ENCODE measurements at regions not wholly inside any gene's neighbourhood (a gene's known extent, or its start where the extent isn't known, plus 50 kb on each side); places are given as distances from the start of the nearest gene placed in this dataset.

- Histone ChIP-seq H3K4ac (ENCODE audit: low read depth, low read length) (peak overlapping the region; percentile 99), H2BK20ac (ENCODE audit: low read depth, low read length) (peak overlapping the region; percentile 100), H3K27me3 (ENCODE audit: control insufficient read depth, insufficient read depth, low read length) (no peaks in the 10 kb centered on the region), H2AK5ac (ENCODE audit: low read depth, low read length) (peak overlapping the region; percentile 100), H3K14ac (replicated peaks; ENCODE audit: low read depth, low read length) (peak overlapping the region; percentile 97), H4K91ac (ENCODE audit: insufficient read depth, low read depth, low read length) (peak overlapping the region; percentile 98), H3K36me3 (ENCODE audit: control insufficient read depth, insufficient read depth, low read length) (no peaks in the 10 kb centered on the region), H3K9me3 (ENCODE audit: control insufficient read depth, insufficient read depth, low read length) (peaks cover 2% of the 10 kb centered on the region), H4K8ac (ENCODE audit: low read depth in 2 of 2, low read length in 2 of 2) (peak overlapping the region; percentile 95 to 97), H3K27ac (ENCODE audit: insufficient read depth, low read length) (peak overlapping the region; percentile 98), H3K4me2 (ENCODE audit: low read depth, low read length) (no peak overlapping the region; the same call in 1 of the 2 replicates), H2AK9ac (replicated peaks; ENCODE audit: low read depth, low read length, poor library complexity) (peak overlapping the region; percentile 94), H3K79me1 (ENCODE audit: low read depth in 1 of 2, low read length in 2 of 2) (no peaks in the 10 kb centered on the region), H2BK15ac (ENCODE audit: low read depth, low read length) (peak overlapping the region; percentile 96), H4K20me1 (ENCODE audit: insufficient read depth, low read length) (no peaks in the 10 kb centered on the region), H3K9ac (ENCODE audit: low read depth, low read length) (no peak overlapping the region), H3K23ac (ENCODE audit: low read depth, low read length) (peak overlapping the region; percentile 95), H3K56ac (ENCODE audit: extremely low read depth, insufficient read depth, low read length) (peak overlapping the region; percentile 50; the same call in 1 of the 2 replicates), H3K4me1 (ENCODE audit: control insufficient read depth, insufficient read depth, low read length) (peaks cover 4% of the 10 kb centered on the region; the same call in 1 of the 2 replicates), H2BK5ac (ENCODE audit: low read depth, low read length, poor library complexity, severe bottlenecking) (peak overlapping the region; percentile 99), H2AFZ (replicated peaks; ENCODE audit: low read length, poor library complexity) (peak overlapping the region; percentile 81), H4K5ac (ENCODE audit: low read depth, low read length) (peak overlapping the region; percentile 95), H3K4me3 (ENCODE audit: insufficient read depth, low read depth, low read length) (no peak overlapping the region), H3K9me1 (ENCODE audit: insufficient read depth, low read length) (peaks cover 4% of the 10 kb centered on the region; the same call in 1 of the 2 replicates), H2BK120ac (ENCODE audit: low read depth, low read length) (peak overlapping the region; percentile 100), H3K18ac (ENCODE audit: low read depth, low read length) (peak overlapping the region; percentile 90)
- BruUV-seq (replicated peaks): no TSS peak
- ATAC-seq (ENCODE audit: low read depth) (no peak), DNase-seq (peak; percentile 21)
- intact Hi-C loops (cut with micrococcal nuclease): no loop called here
- no CpG with 5 or more reads among the region's 3 CpGs for whole genome bisulfite sequencing, 2 experiments (ENCODE audit: extremely low coverage in 2 of 2, insufficient read length in 1 of 2)
- ChIA-PET CTCF (no interaction called here), POLR2A (ENCODE audit: unreplicated experiment) (no interaction called here)
- in situ Hi-C loops (cut with MboI; ENCODE audit: low sequenced_read_pairs): no loop called here
- TF ChIP-seq MAFK (IDR thresholded peaks at IDR 0.05; ENCODE audit: low read depth, low read length) (no peak), CHD1 (IDR thresholded peaks at IDR 0.05; ENCODE audit: low read depth, low read length) (no peak)
- dilution Hi-C loops (cut with HindIII; ENCODE audit: low sequenced_read_pairs, unreplicated experiment): no loop called here
Observed at GRCh38 chr4:188942606-188943005, 803.4 kb downstream of the TRIML1 start.

Measured in IMR-90 (cell line).